Testis (tissue), 2 donors: ENCODE measurements at regions not wholly inside any gene's neighbourhood (a gene's known extent, or its start where the extent isn't known, plus 50 kb on each side); places are given as distances from the start of the nearest gene placed in this dataset.
A peak's percentile ranks its signal among the peaks of the same experiment; 100 is the strongest.
"Not testable (repeated sequence)": the region's sequence is repeated elsewhere in the genome, so short reads cannot be mapped to it uniquely, and the experiment has no call there.

ENCODE experiments used
- DNase-seq: peaks from one replicate; pipeline ENCODE4 v3.0.0-alpha.2; 2019
- H3K27ac ChIP-seq, 2 donors: fragments of 200-600 bp; sonication (generic); one replicate each; pipeline ENCODE4 v1.5.1; 2019
- H3K27me3 ChIP-seq: fragments of 200-600 bp; sonication (generic); one replicate; pipeline ENCODE4 v1.5.1; 2019
- H3K36me3 ChIP-seq: fragments of 200-600 bp; sonication (generic); one replicate; pipeline ENCODE4 v1.5.1; 2017; ENCODE audit warnings: low read depth; ENCODE audit errors: missing control alignments
- H3K4me1 ChIP-seq: fragments of 200-600 bp; sonication (generic); one replicate; pipeline ENCODE4 v1.5.1; 2019
- H3K4me3 ChIP-seq, 2 donors: fragments of 200-600 bp; sonication (generic); one replicate each; pipeline ENCODE4 v1.5.1; 2017 to 2019
- H3K9me3 ChIP-seq: fragments of 200-600 bp; sonication (generic); one replicate; pipeline ENCODE4 v1.5.1; 2017
- POLR2A ChIP-seq: fragments of 450-650 bp; IDR thresholded peaks from one replicate; pipeline ENCODE4 v1.6.1; 2017; ENCODE audit warnings: antibody characterized with exemption, mild to moderate bottlenecking, moderate library complexity
- WGBS, 2 donors: methylation state at CpG; one replicate each; pipeline ENCODE4 v1.1.5; 2018; 5-methylcytosine and 5-hydroxymethylcytosine counted together
- intact Hi-C: fragments of 100-400 bp; cut with DNase I; formaldehyde crosslinking; loops from one replicate; pipeline ENCODE4 v1.15.1; 2023; ENCODE audit warnings: low total_unique reads
- TF ChIP-seq, protein P1 (sequence below), 3 experiments: fragments of 450-650 bp in 2 of 3; fragments of 200-600 bp in 1 of 3; sonication (generic) in 1 of 3; IDR thresholded peaks; one replicate each; pipeline ENCODE4 v1.5.1; 2016 to 2019; ENCODE audit warnings: antibody characterized with exemption in 3 of 3, mild to moderate bottlenecking in 2 of 3, moderate library complexity in 1 of 3

GRCh38 chr4:188737251-188738002 is 598.2 kb downstream of the TRIML1 start:
- TF ChIP-seq POLR2A: no peak
- TF ChIP-seq, protein P1, sequence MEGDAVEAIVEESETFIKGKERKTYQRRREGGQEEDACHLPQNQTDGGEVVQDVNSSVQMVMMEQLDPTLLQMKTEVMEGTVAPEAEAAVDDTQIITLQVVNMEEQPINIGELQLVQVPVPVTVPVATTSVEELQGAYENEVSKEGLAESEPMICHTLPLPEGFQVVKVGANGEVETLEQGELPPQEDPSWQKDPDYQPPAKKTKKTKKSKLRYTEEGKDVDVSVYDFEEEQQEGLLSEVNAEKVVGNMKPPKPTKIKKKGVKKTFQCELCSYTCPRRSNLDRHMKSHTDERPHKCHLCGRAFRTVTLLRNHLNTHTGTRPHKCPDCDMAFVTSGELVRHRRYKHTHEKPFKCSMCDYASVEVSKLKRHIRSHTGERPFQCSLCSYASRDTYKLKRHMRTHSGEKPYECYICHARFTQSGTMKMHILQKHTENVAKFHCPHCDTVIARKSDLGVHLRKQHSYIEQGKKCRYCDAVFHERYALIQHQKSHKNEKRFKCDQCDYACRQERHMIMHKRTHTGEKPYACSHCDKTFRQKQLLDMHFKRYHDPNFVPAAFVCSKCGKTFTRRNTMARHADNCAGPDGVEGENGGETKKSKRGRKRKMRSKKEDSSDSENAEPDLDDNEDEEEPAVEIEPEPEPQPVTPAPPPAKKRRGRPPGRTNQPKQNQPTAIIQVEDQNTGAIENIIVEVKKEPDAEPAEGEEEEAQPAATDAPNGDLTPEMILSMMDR (IDR thresholded peaks at IDR 0.05): no peak
- H3K4me3 ChIP-seq: no peak overlapping the region
- H3K27ac ChIP-seq: no peak overlapping the region
- no peaks in the 10 kb centered on the region for H3K4me1 ChIP-seq
- intact Hi-C loops: no loop called here
- no peaks in the 10 kb centered on the region for H3K9me3 ChIP-seq
- WGBS, 2 donors: 91% methylated on average over 4 of the region's 4 CpGs
- H3K27me3 ChIP-seq: no peaks in the 10 kb centered on the region
- no peak for DNase-seq
- H3K36me3 ChIP-seq: no peaks in the 10 kb centered on the region

GRCh38 chr4:188738290-188738689 is 599.0 kb downstream of the TRIML1 start:
- intact Hi-C loops, H3K27ac ChIP-seq, H3K36me3 ChIP-seq, DNase-seq, H3K9me3 ChIP-seq, H3K4me1 ChIP-seq, H3K27me3 ChIP-seq: not testable (repeated sequence)
- H3K4me3 ChIP-seq: peak overlapping the region in 1 of 2 donors; percentile 20
- WGBS, 2 donors: 68 to 74% methylated on average over 15 to 24 of the region's 24 CpGs

DNA sequence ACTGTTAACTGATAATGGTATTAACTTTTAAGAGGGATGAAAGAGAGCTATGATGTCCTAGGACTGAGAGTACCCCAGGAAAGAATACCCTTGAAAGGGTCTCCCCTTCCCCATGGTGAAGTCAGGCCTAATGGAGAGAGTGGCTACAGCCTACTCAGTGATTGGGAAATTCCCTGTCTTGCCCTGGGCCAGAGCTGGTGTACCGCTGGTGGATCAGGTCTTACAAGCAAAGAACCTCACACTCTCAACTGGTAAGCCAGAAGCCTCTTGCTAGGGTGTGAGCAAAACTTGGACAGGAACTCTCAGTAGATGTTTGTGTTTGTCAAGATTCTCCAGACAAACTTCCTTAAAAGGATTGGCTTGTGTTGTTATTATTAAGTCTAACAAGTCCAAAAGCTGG is 600.9 kb downstream of the TRIML1 start:
- H3K27ac ChIP-seq, H3K4me3 ChIP-seq, H3K27me3 ChIP-seq, intact Hi-C loops, H3K36me3 ChIP-seq, DNase-seq, H3K4me1 ChIP-seq, H3K9me3 ChIP-seq: not testable (repeated sequence)
- WGBS, 2 donors: 100% methylated on average over 1 of the region's 1 CpG; no CpG with 5 or more reads in 1 of the 2 donors

DNA sequence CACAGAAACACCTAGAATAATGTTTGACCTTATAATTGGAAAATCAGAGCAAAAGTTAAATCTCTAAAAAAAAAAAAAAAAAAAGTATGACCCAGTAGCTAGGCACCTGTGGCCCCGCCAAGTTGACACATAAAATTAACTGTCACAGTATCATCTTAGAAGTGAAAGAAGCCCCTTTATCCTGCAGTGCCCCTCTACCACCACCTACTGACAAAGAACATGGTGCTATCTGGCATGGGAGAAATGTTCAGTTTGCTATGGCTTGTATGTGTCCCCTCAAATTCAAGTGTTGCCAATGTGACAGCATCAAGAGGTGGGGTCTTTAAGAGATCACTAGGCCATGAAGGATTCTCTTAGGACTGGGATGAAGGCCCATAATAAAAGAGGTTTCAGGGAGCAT is 601.5 kb downstream of the TRIML1 start:
- not testable (repeated sequence) for H3K4me3 ChIP-seq

DNA sequence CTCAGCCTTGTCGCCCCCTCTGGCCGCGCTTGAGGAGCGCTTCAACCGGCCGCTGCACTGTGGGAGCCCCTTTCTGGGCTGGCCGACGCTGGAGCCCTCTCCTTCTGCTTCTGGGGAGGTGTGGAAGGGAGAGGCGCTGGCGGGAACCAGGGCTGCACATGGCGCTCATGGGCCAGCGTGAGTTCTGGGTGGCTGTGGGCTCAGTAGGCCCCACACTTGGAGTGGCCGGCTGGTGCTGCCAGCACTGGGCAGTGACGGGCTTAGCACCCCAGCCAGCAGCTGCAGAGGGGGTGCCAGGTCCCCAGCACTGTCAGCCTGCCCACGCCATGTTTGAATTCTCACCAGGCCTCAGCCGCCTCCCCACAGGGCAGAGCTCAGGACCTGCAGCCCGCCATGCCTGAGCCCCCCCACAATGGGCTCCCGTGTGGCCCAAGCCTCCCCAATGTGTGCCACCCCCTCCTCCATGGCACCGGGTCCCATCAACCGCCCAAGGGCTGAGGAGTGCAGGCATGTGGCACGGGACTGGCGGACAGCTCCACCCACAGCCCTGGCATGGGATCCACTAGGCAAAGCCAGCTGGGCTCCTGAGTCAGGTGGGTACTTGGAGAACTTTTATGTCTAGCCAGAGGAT is 615.2 kb downstream of the TRIML1 start:
- WGBS, 2 donors: 85 to 94% methylated on average over 17 to 22 of the region's 22 CpGs
- intact Hi-C loops: no loop called here
- TF ChIP-seq POLR2A: no peak
- TF ChIP-seq, protein P1 (IDR thresholded peaks at IDR 0.05): no peak
- H3K4me1 ChIP-seq: no peaks in the 10 kb centered on the region
- no peak overlapping the region for H3K4me3 ChIP-seq
- no peak overlapping the region for H3K27ac ChIP-seq
- no peaks in the 10 kb centered on the region for H3K36me3 ChIP-seq
- H3K9me3 ChIP-seq: no peaks in the 10 kb centered on the region
- DNase-seq: no peak
- no peaks in the 10 kb centered on the region for H3K27me3 ChIP-seq

More for the DNA sequence above, 601.5 kb downstream of the TRIML1 start:
- WGBS, 2 donors: 80% methylated on average over 1 of the region's 1 CpG
- DNase-seq, intact Hi-C loops, H3K4me1 ChIP-seq, H3K9me3 ChIP-seq, H3K36me3 ChIP-seq, H3K27ac ChIP-seq, H3K27me3 ChIP-seq: not testable (repeated sequence)

DNA sequence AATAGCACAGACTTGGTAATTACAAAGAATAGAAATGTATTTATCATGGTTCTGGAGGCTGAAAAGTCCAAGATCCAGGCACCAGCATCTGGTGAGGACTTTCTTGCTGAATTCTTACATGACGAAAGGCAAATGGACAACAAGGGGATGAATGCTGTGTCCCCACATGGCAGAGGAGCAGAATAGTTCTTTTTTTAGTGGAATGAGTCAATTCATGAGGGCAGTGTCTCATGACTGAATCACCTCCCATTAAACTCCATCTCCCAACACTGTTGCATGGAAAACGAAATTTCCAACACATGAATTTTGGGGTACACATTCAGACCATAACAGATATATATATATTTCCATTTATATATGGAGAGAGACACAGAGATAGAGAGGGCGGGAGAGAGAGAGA is 628.3 kb downstream of the TRIML1 start:
- H3K9me3 ChIP-seq: no peaks in the 10 kb centered on the region
- 73 to 85% methylated on average over 3 of the region's 3 CpGs for WGBS, 2 donors
- no peak for DNase-seq
- intact Hi-C loops: no loop called here
- no peaks in the 10 kb centered on the region for H3K4me1 ChIP-seq
- no peaks in the 10 kb centered on the region for H3K36me3 ChIP-seq
- H3K27me3 ChIP-seq: no peaks in the 10 kb centered on the region
- H3K27ac ChIP-seq: no peak overlapping the region
- no peak overlapping the region for H3K4me3 ChIP-seq
- TF ChIP-seq POLR2A: no peak
- TF ChIP-seq, protein P1 (IDR thresholded peaks at IDR 0.05): no peak
